H1 (cell line): ENCODE measurements at regions not wholly inside any gene's neighbourhood (a gene's known extent, or its start where the extent isn't known, plus 50 kb on each side); places are given as distances from the start of the nearest gene placed in this dataset.

Source experiments
- CTCF ChIA-PET: fragments of 300-600 bp; sonication (Branson Sonifier 250); formaldehyde crosslinking; loops from one replicate; lab custom pipeline; 2021; ENCODE audit not compliant: partially characterized antibody; lab: Charles Lee
- POLR2A ChIA-PET: fragments of 300-600 bp; sonication (Branson Sonifier 250); formaldehyde crosslinking; loops from one replicate; lab custom pipeline; 2021; ENCODE audit warnings: inconsistent platforms; ENCODE audit not compliant: partially characterized antibody; lab: Charles Lee
- DNase-seq, 2 experiments: peaks; one replicate each; pipeline versions ENCODE4 v3.0.0 to v3.0.0-alpha.2; 2010 to 2022; ENCODE audit warnings: low spot score in 2 of 2, low read depth in 1 of 2, mixed read lengths in 1 of 2
- FAIRE-seq: peaks from 2 replicates; lab custom pipeline; 2011; peaks lifted over from hg19 to GRCh38; lab: Jason Lieb, UNC
- H2AFZ ChIP-seq: 2 replicates; pipeline ENCODE4 v1.8.1; 2012; ENCODE audit warnings: low read length, inconsistent platforms
- H2AK5ac ChIP-seq: 2 replicates; pipeline ENCODE4 v1.6.1; 2013; ENCODE audit warnings: low read depth, low read length
- H2BK120ac ChIP-seq: replicated peaks from 2 replicates; pipeline ENCODE3; 2013; ENCODE audit warnings: low read depth, low read length, inconsistent platforms
- H2BK12ac ChIP-seq: 2 replicates; pipeline ENCODE4 v1.6.1; 2013; ENCODE audit warnings: low read depth, low read length
- H2BK15ac ChIP-seq: 2 replicates; pipeline ENCODE4 v1.6.1; 2013; ENCODE audit warnings: low read length
- H2BK20ac ChIP-seq: 2 replicates; pipeline ENCODE4 v1.6.1; 2013; ENCODE audit warnings: low read length
- H2BK5ac ChIP-seq: 2 replicates; pipeline ENCODE4 v1.6.1; 2013; ENCODE audit warnings: low read depth, low read length
- H3K14ac ChIP-seq: 2 replicates; pipeline ENCODE4 v1.6.1; 2013; ENCODE audit warnings: inconsistent platforms; ENCODE audit not compliant: insufficient read length
- H3K18ac ChIP-seq: 2 replicates; pipeline ENCODE4 v1.6.1; 2013; ENCODE audit warnings: low read length; ENCODE audit errors: extremely low read depth
- H3K23ac ChIP-seq: 2 replicates; pipeline ENCODE4 v1.6.1; 2013; ENCODE audit warnings: inconsistent platforms; ENCODE audit not compliant: insufficient read length
- H3K23me2 ChIP-seq: 2 replicates; pipeline ENCODE4 v1.6.1; 2013; ENCODE audit warnings: low read depth, low read length
- H3K27ac ChIP-seq: 2 replicates; pipeline ENCODE4 v1.6.1; 2011; ENCODE audit warnings: low read depth, low read length, inconsistent platforms
- H3K27me3 ChIP-seq, 4 experiments: replicated peaks in 1 of 4; 1 replicate in 1 of 4; 2 replicates in 3 of 4; pipeline versions ENCODE4 v1.6.1 to v1.8.1; 2011 to 2013; ENCODE audit warnings: low read length in 3 of 4, mild to moderate bottlenecking in 3 of 4, inconsistent platforms in 2 of 4, mixed read lengths in 2 of 4, moderate library complexity in 1 of 4; ENCODE audit not compliant: control insufficient read depth in 3 of 4, insufficient read depth in 3 of 4; ENCODE audit errors: extremely low read depth in 1 of 4
- H3K36me3 ChIP-seq, 4 experiments: 2 replicates each; pipeline versions ENCODE4 v1.6.1 to v1.8.1; 2011 to 2013; ENCODE audit warnings: mild to moderate bottlenecking in 4 of 4, low read length in 3 of 4, moderate library complexity in 2 of 4, control low read depth in 1 of 4, inconsistent platforms in 1 of 4; ENCODE audit not compliant: insufficient read depth in 4 of 4, control insufficient read depth in 2 of 4
- H3K4ac ChIP-seq: replicated peaks from 2 replicates; pipeline ENCODE3; 2013; ENCODE audit warnings: low read length, low read depth, mixed read lengths, inconsistent platforms; ENCODE audit not compliant: insufficient read length
- H3K4me1 ChIP-seq, 4 experiments: replicated peaks in 1 of 4; 1 replicate in 1 of 4; 2 replicates in 3 of 4; pipeline versions ENCODE4 v1.6.1 to v1.8.1; 2011 to 2013; ENCODE audit warnings: low read length in 3 of 4, inconsistent platforms in 2 of 4, mixed read lengths in 1 of 4; ENCODE audit not compliant: insufficient read depth in 4 of 4, control insufficient read depth in 3 of 4
- H3K4me2 ChIP-seq, 2 experiments: 2 replicates each; pipeline versions ENCODE4 v1.6.1 to v1.8.1; 2011 to 2013; ENCODE audit warnings: low read depth in 2 of 2, low read length in 2 of 2, control low read depth in 1 of 2, inconsistent platforms in 1 of 2, mild to moderate bottlenecking in 1 of 2; ENCODE audit not compliant: insufficient read depth in 1 of 2
- H3K4me3 ChIP-seq, 4 experiments: fragments of 200-600, 300-600 bp in 1 of 4; sonication (generic), shearing (Covaris generic), sonication (Bioruptor Twin) in 1 of 4; 2 replicates each; pipeline versions ENCODE4 v1.5.1 to v1.8.1; 2011 to 2016; ENCODE audit warnings: low read length in 4 of 4, low read depth in 3 of 4, control low read depth in 2 of 4, inconsistent platforms in 2 of 4, mild to moderate bottlenecking in 2 of 4, mixed read lengths in 1 of 4, moderate library complexity in 1 of 4; ENCODE audit not compliant: insufficient read depth in 2 of 4; ENCODE audit errors: extremely low read depth in 1 of 4
- H3K56ac ChIP-seq: replicated peaks from 2 replicates; pipeline ENCODE3; 2013; ENCODE audit warnings: low read depth, mild to moderate bottlenecking, mixed read lengths, low read length, inconsistent platforms; ENCODE audit not compliant: insufficient read length
- H3K79me1 ChIP-seq: 2 replicates; pipeline ENCODE4 v1.6.1; 2013; ENCODE audit warnings: low read depth, low read length, control low read depth
- H3K79me2 ChIP-seq, 2 experiments: 2 replicates each; pipeline versions ENCODE4 v1.6.1 to v1.8.1; 2012 to 2013; ENCODE audit warnings: low read length in 2 of 2, mild to moderate bottlenecking in 2 of 2, inconsistent platforms in 1 of 2; ENCODE audit not compliant: insufficient read depth in 2 of 2, control insufficient read depth in 1 of 2
- H3K9ac ChIP-seq, 4 experiments: replicated peaks in 1 of 4; 1 replicate in 1 of 4; 2 replicates in 3 of 4; pipeline versions ENCODE4 v1.6.1 to v1.8.1; 2011 to 2013; ENCODE audit warnings: low read depth in 3 of 4, low read length in 3 of 4, control low read depth in 2 of 4, mild to moderate bottlenecking in 2 of 4, moderate library complexity in 2 of 4, inconsistent platforms in 1 of 4; ENCODE audit errors: extremely low read depth in 1 of 4
- H3K9me3 ChIP-seq, 2 experiments: 2 replicates each; pipeline versions ENCODE4 v1.6.1 to v1.8.1; 2012 to 2013; ENCODE audit warnings: mild to moderate bottlenecking in 2 of 2, moderate library complexity in 2 of 2, control low read depth in 1 of 2, inconsistent platforms in 1 of 2, low read depth in 1 of 2, low read length in 1 of 2, mixed read lengths in 1 of 2; ENCODE audit not compliant: insufficient read depth in 2 of 2
- H4K20me1 ChIP-seq, 2 experiments: replicated peaks in 1 of 2; 2 replicates each; pipeline versions ENCODE3 to v1.8.1; 2011 to 2013; ENCODE audit warnings: inconsistent platforms in 2 of 2, low read length in 2 of 2, mild to moderate bottlenecking in 1 of 2; ENCODE audit not compliant: insufficient read depth in 2 of 2, control insufficient read depth in 1 of 2
- H4K5ac ChIP-seq: 2 replicates; pipeline ENCODE4 v1.6.1; 2013; ENCODE audit warnings: low read length, low read depth, mixed read lengths, inconsistent platforms; ENCODE audit not compliant: insufficient read length
- H4K8ac ChIP-seq: 2 replicates; pipeline ENCODE4 v1.8.0; 2013; ENCODE audit warnings: mild to moderate bottlenecking, moderate library complexity, low read length, inconsistent platforms; ENCODE audit not compliant: insufficient read depth; ENCODE audit errors: extremely low read depth
- H4K91ac ChIP-seq: replicated peaks from 2 replicates; pipeline ENCODE3; 2013; ENCODE audit warnings: low read length, mixed read lengths, inconsistent platforms; ENCODE audit not compliant: insufficient read length
- CHD1 ChIP-seq: IDR thresholded peaks from 2 replicates; pipeline ENCODE4 v1.6.1; 2012; ENCODE audit warnings: low read depth, low read length, improper control_type of control experiment
- EGR1 ChIP-seq: IDR thresholded peaks from 2 replicates; pipeline ENCODE4 v1.6.1; 2011; ENCODE audit warnings: low read depth, low read length, borderline replicate concordance
- WGBS, 2 experiments: shearing (Covaris generic) in 1 of 2; methylation state at CpG; one replicate each; pipeline versions ENCODE4 v1.1.6 to v1.1.7; 2013 to 2015; ENCODE audit warnings: low lambda C conversion rate in 2 of 2, mixed read lengths in 2 of 2, inconsistent platforms in 1 of 2, low coverage in 1 of 2, missing lambda C conversion rate in 1 of 2; ENCODE audit not compliant: insufficient replicate concordance in 2 of 2, insufficient coverage in 1 of 2, insufficient read length in 1 of 2; ENCODE audit errors: extremely low coverage in 1 of 2, missing lambda C conversion rate in 1 of 2; 5-methylcytosine and 5-hydroxymethylcytosine counted together

GRCh38 chr11:116255321-116255953 lies 517.4 kb downstream of the BUD13 start:
- peaks cover 0 to 6% (median 0%) of the 10 kb centered on the region in 4 experiments; a peak in 3 of 7 replicates for H3K4me1 ChIP-seq
- 80% methylated on average over 7 of the region's 7 CpGs; no CpG with 5 or more reads in 1 of the 2 experiments for WGBS, 2 experiments
- CTCF ChIA-PET: no interaction called here
- no peak overlapping the region for H2AFZ ChIP-seq
- H3K56ac ChIP-seq: no peak overlapping the region
- no peak overlapping the region for H3K14ac ChIP-seq
- H2BK20ac ChIP-seq: no peak overlapping the region
- no peaks in the 10 kb centered on the region for H3K79me1 ChIP-seq
- H3K23me2 ChIP-seq: 0 out of 2 replicates have a peak, but pooled peaks cover 2% of the 10 kb centered on the region
- no peak overlapping the region for H3K4me3 ChIP-seq
- H3K23ac ChIP-seq: no peak overlapping the region
- no peak overlapping the region for H3K9ac ChIP-seq
- FAIRE-seq (no peak), DNase-seq (no peak)
- H3K4ac ChIP-seq: no peak overlapping the region
- no peak overlapping the region for H2BK120ac ChIP-seq
- no peak overlapping the region for H4K5ac ChIP-seq
- POLR2A ChIA-PET: no interaction called here
- no peak overlapping the region for H2BK15ac ChIP-seq
- H2BK5ac ChIP-seq: no peak overlapping the region
- no peak overlapping the region for H3K27ac ChIP-seq
- no peak overlapping the region for H2AK5ac ChIP-seq
- H4K91ac ChIP-seq: no peak overlapping the region
- H3K27me3 ChIP-seq: no peaks in the 10 kb centered on the region; a peak in 1 of 7 replicates
- H3K18ac ChIP-seq: no peak overlapping the region
- H3K79me2 ChIP-seq: no peaks in the 10 kb centered on the region
- H3K36me3 ChIP-seq: no peaks in the 10 kb centered on the region
- peaks cover 0 to 3% of the 10 kb centered on the region in 2 experiments; a peak in 1 of 4 replicates for H3K9me3 ChIP-seq
- no peak overlapping the region for H3K4me2 ChIP-seq
- no peak overlapping the region for H2BK12ac ChIP-seq
- no peak overlapping the region for H4K8ac ChIP-seq
- H4K20me1 ChIP-seq: no peaks in the 10 kb centered on the region
- TF ChIP-seq CHD1 (no peak), EGR1 (no peak)
